Loucy (cell line): ENCODE measurements at regions not wholly inside any gene's neighbourhood (a gene's known extent, or its start where the extent isn't known, plus 50 kb on each side); places are given as distances from the start of the nearest gene placed in this dataset.

ENCODE experiments used
- H2AFZ ChIP-seq: fragments of 200-600 bp; sonication (generic); 2 replicates; pipeline ENCODE4 v1.6.0; 2016; ENCODE audit warnings: antibody characterized with exemption, mild to moderate bottlenecking, low read length, moderate library complexity
- H3F3A ChIP-seq: fragments of 200-600 bp; 2 replicates; pipeline ENCODE4 v1.6.0; 2016; ENCODE audit warnings: antibody characterized with exemption, low read depth, mild to moderate bottlenecking
- H3K27me3 ChIP-seq: fragments of 200-600 bp; sonication (generic); 2 replicates; pipeline ENCODE4 v1.6.1; 2014; ENCODE audit warnings: low read length, mild to moderate bottlenecking; ENCODE audit not compliant: insufficient read depth, poor library complexity, severe bottlenecking
- H3K36me3 ChIP-seq: fragments of 200-600 bp; sonication (generic); 2 replicates; pipeline ENCODE4 v1.6.1; 2016; ENCODE audit warnings: low read length; ENCODE audit not compliant: insufficient read depth
- H3K4me1 ChIP-seq: fragments of 200-600 bp; sonication (generic); 2 replicates; pipeline ENCODE4 v1.5.1; 2014; ENCODE audit warnings: low read length, mild to moderate bottlenecking; ENCODE audit not compliant: insufficient read depth, poor library complexity, severe bottlenecking
- H3K4me2 ChIP-seq: fragments of 200-600 bp; sonication (generic); 2 replicates; pipeline ENCODE4 v1.6.0; 2014; ENCODE audit warnings: antibody characterized with exemption, low read length, low read depth, mild to moderate bottlenecking; ENCODE audit not compliant: poor library complexity, severe bottlenecking
- H3K4me3 ChIP-seq: fragments of 200-600 bp; sonication (generic); 2 replicates; pipeline ENCODE4 v1.5.1; 2014; ENCODE audit warnings: low read length, mild to moderate bottlenecking, mixed read lengths; ENCODE audit not compliant: poor library complexity, severe bottlenecking
- H3K79me2 ChIP-seq: fragments of 200-600 bp; sonication (generic); 2 replicates; pipeline ENCODE4 v1.6.1; 2014; ENCODE audit warnings: low read length; ENCODE audit not compliant: insufficient read depth
- H3K9ac ChIP-seq: fragments of 200-600 bp; sonication (generic); 2 replicates; pipeline ENCODE4 v1.6.0; 2014; ENCODE audit warnings: mild to moderate bottlenecking, low read depth, low read length, moderate library complexity; ENCODE audit not compliant: poor library complexity, severe bottlenecking
- H3K9me2 ChIP-seq: fragments of 200-600 bp; sonication (generic); replicated peaks from 2 replicates; pipeline ENCODE4 v1.6.1; 2016; ENCODE audit warnings: low read depth, low read length, mixed read lengths
- H3K9me3 ChIP-seq: fragments of 200-600 bp; sonication (generic); 2 replicates; pipeline ENCODE4 v1.6.1; 2014; ENCODE audit warnings: mild to moderate bottlenecking, antibody characterized with exemption, low read length, low read depth; ENCODE audit not compliant: insufficient read depth
- H4K20me1 ChIP-seq: fragments of 200-600 bp; sonication (generic); 2 replicates; pipeline ENCODE4 v1.6.0; 2014; ENCODE audit warnings: antibody characterized with exemption, low read length, mild to moderate bottlenecking; ENCODE audit not compliant: insufficient read depth, poor library complexity, severe bottlenecking
- EZH2phosphoT487 ChIP-seq: fragments of 200-600 bp; IDR thresholded peaks from 2 replicates; pipeline ENCODE4 v1.6.1; 2018; ENCODE audit warnings: antibody characterized with exemption, mild to moderate bottlenecking, moderate library complexity, borderline replicate concordance
- TF ChIP-seq, protein P1 (sequence below): fragments of 200-600 bp; sonication (generic); conservative IDR thresholded peaks from 2 replicates; pipeline ENCODE4 v1.5.1; 2014; ENCODE audit warnings: mild to moderate bottlenecking, antibody characterized with exemption, low read length

GRCh38 chr10:131825150-131825848, 75.5 kb upstream of the PPP2R2D start:
- H3K36me3 ChIP-seq: no peaks in the 10 kb centered on the region
- no peak overlapping the region for H3K4me3 ChIP-seq
- no peak overlapping the region for H3K9ac ChIP-seq
- no peak overlapping the region for H3K4me2 ChIP-seq
- H3K4me1 ChIP-seq: no peaks in the 10 kb centered on the region
- H3K9me2 ChIP-seq: no peaks in the 10 kb centered on the region
- H3K79me2 ChIP-seq: no peaks in the 10 kb centered on the region
- no peaks in the 10 kb centered on the region for H4K20me1 ChIP-seq
- H3K9me3 ChIP-seq: no peaks in the 10 kb centered on the region
- H3F3A ChIP-seq: no peaks in the 10 kb centered on the region
- no peaks in the 10 kb centered on the region for H3K27me3 ChIP-seq
- TF ChIP-seq EZH2phosphoT487: no peak
- TF ChIP-seq, protein P1, sequence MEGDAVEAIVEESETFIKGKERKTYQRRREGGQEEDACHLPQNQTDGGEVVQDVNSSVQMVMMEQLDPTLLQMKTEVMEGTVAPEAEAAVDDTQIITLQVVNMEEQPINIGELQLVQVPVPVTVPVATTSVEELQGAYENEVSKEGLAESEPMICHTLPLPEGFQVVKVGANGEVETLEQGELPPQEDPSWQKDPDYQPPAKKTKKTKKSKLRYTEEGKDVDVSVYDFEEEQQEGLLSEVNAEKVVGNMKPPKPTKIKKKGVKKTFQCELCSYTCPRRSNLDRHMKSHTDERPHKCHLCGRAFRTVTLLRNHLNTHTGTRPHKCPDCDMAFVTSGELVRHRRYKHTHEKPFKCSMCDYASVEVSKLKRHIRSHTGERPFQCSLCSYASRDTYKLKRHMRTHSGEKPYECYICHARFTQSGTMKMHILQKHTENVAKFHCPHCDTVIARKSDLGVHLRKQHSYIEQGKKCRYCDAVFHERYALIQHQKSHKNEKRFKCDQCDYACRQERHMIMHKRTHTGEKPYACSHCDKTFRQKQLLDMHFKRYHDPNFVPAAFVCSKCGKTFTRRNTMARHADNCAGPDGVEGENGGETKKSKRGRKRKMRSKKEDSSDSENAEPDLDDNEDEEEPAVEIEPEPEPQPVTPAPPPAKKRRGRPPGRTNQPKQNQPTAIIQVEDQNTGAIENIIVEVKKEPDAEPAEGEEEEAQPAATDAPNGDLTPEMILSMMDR: no peak
- no peak overlapping the region for H2AFZ ChIP-seq

- Histone ChIP-seq H3K27me3 (no peaks in the 10 kb centered on the region), H3K4me3 (no peak overlapping the region), H3K36me3 (no peaks in the 10 kb centered on the region), H4K20me1 (no peaks in the 10 kb centered on the region), H2AFZ (no peak overlapping the region), H3K9me3 (peaks cover 6% of the 10 kb centered on the region; the same call in 1 of the 2 replicates), H3K4me2 (no peak overlapping the region), H3K9ac (no peak overlapping the region), H3F3A (no peaks in the 10 kb centered on the region), H3K4me1 (no peaks in the 10 kb centered on the region), H3K9me2 (no peaks in the 10 kb centered on the region), H3K79me2 (no peaks in the 10 kb centered on the region)
- TF ChIP-seq EZH2phosphoT487: no peak
- TF ChIP-seq, protein P1: no peak
Measured at GRCh38 chr10:131825960-131826650, 74.7 kb upstream of the PPP2R2D start.

- H3K36me3 ChIP-seq: no peaks in the 10 kb centered on the region
- no peaks in the 10 kb centered on the region for H3F3A ChIP-seq
- no peak overlapping the region for H3K9ac ChIP-seq
- TF ChIP-seq, protein P1: no peak
- TF ChIP-seq EZH2phosphoT487: no peak
- H3K4me2 ChIP-seq: no peak overlapping the region
- no peaks in the 10 kb centered on the region for H3K27me3 ChIP-seq
- no peaks in the 10 kb centered on the region for H4K20me1 ChIP-seq
- no peaks in the 10 kb centered on the region for H3K4me1 ChIP-seq
- H3K9me2 ChIP-seq: no peaks in the 10 kb centered on the region
- no peaks in the 10 kb centered on the region for H3K79me2 ChIP-seq
- peaks cover 11% of the 10 kb centered on the region; the same call in 1 of the 2 replicates for H3K9me3 ChIP-seq
- no peak overlapping the region for H3K4me3 ChIP-seq
- no peak overlapping the region for H2AFZ ChIP-seq
Measured at GRCh38 chr10:131829156-131829930, 71.5 kb upstream of the PPP2R2D start.
